H9 (cell line): ENCODE measurements at regions not wholly inside any gene's neighbourhood (a gene's known extent, or its start where the extent isn't known, plus 50 kb on each side); places are given as distances from the start of the nearest gene placed in this dataset.

Experiments used
- DNase-seq: peaks from one replicate; pipeline ENCODE4 v3.0.0-alpha.2; 2017
- H2AFZ ChIP-seq: one replicate; pipeline ENCODE4 v1.6.1; 2013; ENCODE audit warnings: mild to moderate bottlenecking, low read length, control low read depth, moderate library complexity
- H2AK5ac ChIP-seq: 2 replicates; pipeline ENCODE4 v1.6.1; 2013; ENCODE audit warnings: low read length, control low read depth, mixed read lengths; ENCODE audit not compliant: insufficient read length
- H2BK120ac ChIP-seq: one replicate; pipeline ENCODE4 v1.6.1; 2013; ENCODE audit warnings: low read depth, mild to moderate bottlenecking, low read length, control low read depth, inconsistent platforms; ENCODE audit not compliant: poor library complexity, severe bottlenecking
- H2BK12ac ChIP-seq: 2 replicates; pipeline ENCODE4 v1.6.1; 2013; ENCODE audit warnings: low read length, control low read depth, mixed read lengths, low read depth; ENCODE audit not compliant: insufficient read length
- H2BK15ac ChIP-seq: 2 replicates; pipeline ENCODE4 v1.6.1; 2013; ENCODE audit warnings: low read depth, low read length, control low read depth
- H2BK20ac ChIP-seq: one replicate; pipeline ENCODE4 v1.6.1; 2013; ENCODE audit warnings: low read depth, mild to moderate bottlenecking, low read length, control low read depth, inconsistent platforms; ENCODE audit not compliant: poor library complexity, severe bottlenecking
- H2BK5ac ChIP-seq: 2 replicates; pipeline ENCODE4 v1.6.1; 2013; ENCODE audit warnings: low read length, control low read depth, mixed read lengths; ENCODE audit not compliant: insufficient read length
- H3K14ac ChIP-seq: 2 replicates; pipeline ENCODE4 v1.6.1; 2013; ENCODE audit warnings: low read length, control low read depth; ENCODE audit not compliant: insufficient read depth
- H3K18ac ChIP-seq: 2 replicates; pipeline ENCODE4 v1.6.1; 2013; ENCODE audit warnings: low read depth, mild to moderate bottlenecking, mixed read lengths, low read length, control low read depth; ENCODE audit not compliant: insufficient read length
- H3K23ac ChIP-seq: 2 replicates; pipeline ENCODE4 v1.6.1; 2013; ENCODE audit warnings: low read length, control low read depth, mixed read lengths, low read depth; ENCODE audit not compliant: insufficient read length
- H3K23me2 ChIP-seq: 2 replicates; pipeline ENCODE4 v1.6.1; 2013; ENCODE audit warnings: low read depth, mild to moderate bottlenecking, mixed read lengths, low read length, control low read depth; ENCODE audit not compliant: insufficient read length, poor library complexity, severe bottlenecking
- H3K27ac ChIP-seq: 2 replicates; pipeline ENCODE4 v1.5.1; 2013; ENCODE audit warnings: low read length, control low read depth, mixed read lengths, low read depth; ENCODE audit not compliant: insufficient read length
- H3K27me3 ChIP-seq: 2 replicates; pipeline ENCODE4 v1.6.1; 2013; ENCODE audit warnings: low read length, control low read depth, inconsistent platforms; ENCODE audit not compliant: insufficient read depth
- H3K4ac ChIP-seq: 2 replicates; pipeline ENCODE4 v1.6.1; 2013; ENCODE audit warnings: low read depth, mild to moderate bottlenecking, control low read depth, inconsistent platforms, low read length, moderate library complexity
- H3K4me1 ChIP-seq: 2 replicates; pipeline ENCODE4 v1.6.1; 2013; ENCODE audit warnings: low read length, control low read depth, inconsistent platforms; ENCODE audit not compliant: insufficient read depth
- H3K4me2 ChIP-seq: 2 replicates; pipeline ENCODE4 v1.6.1; 2013; ENCODE audit warnings: low read length, control low read depth, mixed read lengths; ENCODE audit not compliant: insufficient read length, insufficient read depth
- H3K56ac ChIP-seq: 2 replicates; pipeline ENCODE4 v1.6.1; 2013; ENCODE audit warnings: low read depth, mild to moderate bottlenecking, mixed read lengths, low read length, control low read depth; ENCODE audit not compliant: insufficient read length
- H3K79me1 ChIP-seq: 2 replicates; pipeline ENCODE4 v1.6.1; 2013; ENCODE audit warnings: low read depth, mild to moderate bottlenecking, moderate library complexity, low read length, control low read depth, inconsistent platforms; ENCODE audit not compliant: insufficient read depth, poor library complexity, severe bottlenecking
- H3K79me2 ChIP-seq: 2 replicates; pipeline ENCODE4 v1.6.1; 2013; ENCODE audit warnings: low read length, control low read depth, inconsistent platforms; ENCODE audit not compliant: insufficient read depth
- H3K9ac ChIP-seq: 2 replicates; pipeline ENCODE4 v1.6.1; 2013; ENCODE audit warnings: low read length, control low read depth, mixed read lengths; ENCODE audit not compliant: insufficient read length; ENCODE audit errors: extremely low read depth
- H3K9me3 ChIP-seq: one replicate; pipeline ENCODE4 v1.6.1; 2013; ENCODE audit warnings: low read depth, low read length, inconsistent platforms; ENCODE audit not compliant: control insufficient read depth
- H3T11ph ChIP-seq: one replicate; pipeline ENCODE4 v1.6.1; 2013; ENCODE audit warnings: mild to moderate bottlenecking, low read length, control low read depth, inconsistent platforms
- H4K20me1 ChIP-seq: one replicate; pipeline ENCODE4 v1.6.1; 2013; ENCODE audit not compliant: control insufficient read depth, insufficient read length, insufficient read depth
- H4K5ac ChIP-seq: 2 replicates; pipeline ENCODE4 v1.6.1; 2013; ENCODE audit warnings: low read depth, mild to moderate bottlenecking, mixed read lengths, low read length, control low read depth; ENCODE audit not compliant: insufficient read length
- H4K8ac ChIP-seq: replicated peaks from 2 replicates; pipeline ENCODE4 v1.6.1; 2013; ENCODE audit warnings: low read length, control low read depth, mixed read lengths, low read depth; ENCODE audit not compliant: insufficient read length
- H4K91ac ChIP-seq: 2 replicates; pipeline ENCODE4 v1.6.1; 2013; ENCODE audit warnings: low read depth, mild to moderate bottlenecking, moderate library complexity, mixed read lengths, low read length, control low read depth; ENCODE audit not compliant: insufficient read length
- H3K27ac Mint-ChIP-seq, 3 experiments: 2 replicates in 2 of 3; 3 replicates in 1 of 3; pipeline ENCODE4 v1.8.0; 2020 to 2021; ENCODE audit warnings: mixed read lengths in 3 of 3, mild to moderate bottlenecking in 1 of 3, moderate library complexity in 1 of 3
- H3K27me3 Mint-ChIP-seq: 2 replicates; pipeline ENCODE4 v1.8.0; 2021; ENCODE audit warnings: low read depth, mild to moderate bottlenecking, moderate library complexity, mixed read lengths
- H3K36me3 Mint-ChIP-seq, 3 experiments: 2 replicates in 2 of 3; 3 replicates in 1 of 3; pipeline ENCODE4 v1.8.0; 2020 to 2021; ENCODE audit warnings: low read depth in 3 of 3, mixed read lengths in 3 of 3; ENCODE audit not compliant: insufficient read depth in 1 of 3
- H3K4me1 Mint-ChIP-seq, 2 experiments: 2 replicates each; pipeline ENCODE4 v1.8.0; 2020; ENCODE audit warnings: mixed read lengths in 2 of 2
- H3K4me3 Mint-ChIP-seq, 2 experiments: 2 replicates in 1 of 2; 3 replicates in 1 of 2; pipeline ENCODE4 v1.8.0; 2020 to 2021; ENCODE audit warnings: mild to moderate bottlenecking in 2 of 2, mixed read lengths in 2 of 2, moderate library complexity in 1 of 2
- H3K9me3 Mint-ChIP-seq, 2 experiments: 2 replicates in 1 of 2; 3 replicates in 1 of 2; pipeline ENCODE4 v1.8.0; 2020; ENCODE audit warnings: mild to moderate bottlenecking in 2 of 2, mixed read lengths in 2 of 2, moderate library complexity in 1 of 2
- WGBS: extraction: QIAGEN DNeasy Blood & Tissue Kit; methylation state at CpG from one replicate; pipeline ENCODE4 v1.1.7; 2013; ENCODE audit warnings: missing lambda C conversion rate, low lambda C conversion rate, mixed read lengths; ENCODE audit not compliant: insufficient read length; ENCODE audit errors: extremely low coverage; 5-methylcytosine and 5-hydroxymethylcytosine counted together
- TF ChIP-seq, protein P1 (sequence below): fragments of 200-600 bp; sonication (generic); conservative IDR thresholded peaks from 3 replicates; pipeline ENCODE4 v1.8.0; 2021; ENCODE audit warnings: antibody characterized with exemption, mild to moderate bottlenecking

GRCh38 chr2:128549646-128550260 lies 231.1 kb upstream of the HS6ST1 start:
- no peak overlapping the region for H4K8ac ChIP-seq
- H3K27ac Mint-ChIP-seq: peak overlapping the region in 1 of 3 experiments; percentile 63; a peak in 1 of 7 replicates
- no CpG with 5 or more reads among the region's 11 CpGs for WGBS
- H3K23me2 ChIP-seq: no peaks in the 10 kb centered on the region
- H3K9me3 Mint-ChIP-seq: peaks cover 2 to 3% of the 10 kb centered on the region in 2 experiments; a peak in 3 of 5 replicates
- peaks cover 4% of the 10 kb centered on the region for H3K27me3 Mint-ChIP-seq
- H2BK15ac ChIP-seq: no peak overlapping the region
- peaks cover 11 to 13% of the 10 kb centered on the region in 2 experiments for H3K4me1 Mint-ChIP-seq
- H2AFZ ChIP-seq: no peak overlapping the region
- no peak overlapping the region; a peak in 1 of 5 replicates for H3K4me3 Mint-ChIP-seq
- no peaks in the 10 kb centered on the region for H3K79me1 ChIP-seq
- no peak overlapping the region for H3K4ac ChIP-seq
- H3K4me1 ChIP-seq: no peaks in the 10 kb centered on the region
- TF ChIP-seq, protein P1, sequence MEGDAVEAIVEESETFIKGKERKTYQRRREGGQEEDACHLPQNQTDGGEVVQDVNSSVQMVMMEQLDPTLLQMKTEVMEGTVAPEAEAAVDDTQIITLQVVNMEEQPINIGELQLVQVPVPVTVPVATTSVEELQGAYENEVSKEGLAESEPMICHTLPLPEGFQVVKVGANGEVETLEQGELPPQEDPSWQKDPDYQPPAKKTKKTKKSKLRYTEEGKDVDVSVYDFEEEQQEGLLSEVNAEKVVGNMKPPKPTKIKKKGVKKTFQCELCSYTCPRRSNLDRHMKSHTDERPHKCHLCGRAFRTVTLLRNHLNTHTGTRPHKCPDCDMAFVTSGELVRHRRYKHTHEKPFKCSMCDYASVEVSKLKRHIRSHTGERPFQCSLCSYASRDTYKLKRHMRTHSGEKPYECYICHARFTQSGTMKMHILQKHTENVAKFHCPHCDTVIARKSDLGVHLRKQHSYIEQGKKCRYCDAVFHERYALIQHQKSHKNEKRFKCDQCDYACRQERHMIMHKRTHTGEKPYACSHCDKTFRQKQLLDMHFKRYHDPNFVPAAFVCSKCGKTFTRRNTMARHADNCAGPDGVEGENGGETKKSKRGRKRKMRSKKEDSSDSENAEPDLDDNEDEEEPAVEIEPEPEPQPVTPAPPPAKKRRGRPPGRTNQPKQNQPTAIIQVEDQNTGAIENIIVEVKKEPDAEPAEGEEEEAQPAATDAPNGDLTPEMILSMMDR: no peak
- no peak overlapping the region for H3T11ph ChIP-seq
- H3K27ac ChIP-seq: no peak overlapping the region
- H3K27me3 ChIP-seq: no peaks in the 10 kb centered on the region
- no peak overlapping the region for H3K23ac ChIP-seq
- H2BK12ac ChIP-seq: no peak overlapping the region
- H3K36me3 Mint-ChIP-seq: peaks cover 3 to 6% (median 5%) of the 10 kb centered on the region in 3 experiments; a peak in 5 of 7 replicates
- H2AK5ac ChIP-seq: no peak overlapping the region
- no peak overlapping the region for H4K91ac ChIP-seq
- H3K9ac ChIP-seq: no peak overlapping the region
- H3K56ac ChIP-seq: no peak overlapping the region
- no peak overlapping the region for H2BK20ac ChIP-seq
- H3K18ac ChIP-seq: no peak overlapping the region
- H3K9me3 ChIP-seq: no peaks in the 10 kb centered on the region
- no peak overlapping the region for H4K5ac ChIP-seq
- H3K14ac ChIP-seq: no peak overlapping the region; the same call in 1 of the 2 replicates
- no peaks in the 10 kb centered on the region for H4K20me1 ChIP-seq
- DNase-seq: no peak
- H2BK120ac ChIP-seq: no peak overlapping the region
- H3K4me2 ChIP-seq: no peak overlapping the region
- no peaks in the 10 kb centered on the region for H3K79me2 ChIP-seq
- no peak overlapping the region for H2BK5ac ChIP-seq
